ENCODE measurements at regions not wholly inside any gene's neighbourhood (a gene's known extent, or its start where the extent isn't known, plus 50 kb on each side); places are given as distances from the start of the nearest gene placed in this dataset.

GRCh38 chr4:19512086-19512485, 739.6 kb upstream of the SLIT2 start:
- H3K4me3 Mint-ChIP-seq: no peak overlapping the region
- no peak overlapping the region for H3K27ac Mint-ChIP-seq
- H3K27me3 Mint-ChIP-seq (ENCODE audit: low read depth): no peaks in the 10 kb centered on the region
- no peak for TF ChIP-seq CTCF (IDR thresholded peaks at IDR 0.05; ENCODE audit: unreplicated experiment)
- H3K36me3 Mint-ChIP-seq: no peaks in the 10 kb centered on the region
- H3K9me3 Mint-ChIP-seq: peaks cover 9% of the 10 kb centered on the region
- H3K4me1 Mint-ChIP-seq: peaks cover 9% of the 10 kb centered on the region
- DNase-seq (ENCODE audit: low spot score in 2 of 2, unreplicated experiment in 2 of 2): no peak

- Mint-ChIP-seq H3K9me3 (peaks cover 5% of the 10 kb centered on the region), H3K4me1 (peaks cover 9% of the 10 kb centered on the region), H3K27ac (no peak overlapping the region), H3K4me3 (no peak overlapping the region), H3K27me3 (ENCODE audit: low read depth) (no peaks in the 10 kb centered on the region), H3K36me3 (no peaks in the 10 kb centered on the region)
- TF ChIP-seq CTCF (IDR thresholded peaks at IDR 0.05; ENCODE audit: unreplicated experiment): no peak
- no peak for DNase-seq (ENCODE audit: low spot score in 2 of 2, unreplicated experiment in 2 of 2)
Observed at GRCh38 chr4:19510993-19511392, 740.7 kb upstream of the SLIT2 start.

- no peak overlapping the region for H3K27ac Mint-ChIP-seq
- H3K9me3 Mint-ChIP-seq: no peaks in the 10 kb centered on the region
- H3K27me3 Mint-ChIP-seq (ENCODE audit: low read depth): no peaks in the 10 kb centered on the region
- no peak overlapping the region for H3K4me3 Mint-ChIP-seq
- TF ChIP-seq CTCF (IDR thresholded peaks at IDR 0.05; ENCODE audit: unreplicated experiment): no peak
- H3K4me1 Mint-ChIP-seq: peaks cover 9% of the 10 kb centered on the region
- DNase-seq (ENCODE audit: low spot score in 2 of 2, unreplicated experiment in 2 of 2): no peak
- H3K36me3 Mint-ChIP-seq: no peaks in the 10 kb centered on the region
Observed at GRCh38 chr4:19508442-19508841, 743.3 kb upstream of the SLIT2 start.

DNA sequence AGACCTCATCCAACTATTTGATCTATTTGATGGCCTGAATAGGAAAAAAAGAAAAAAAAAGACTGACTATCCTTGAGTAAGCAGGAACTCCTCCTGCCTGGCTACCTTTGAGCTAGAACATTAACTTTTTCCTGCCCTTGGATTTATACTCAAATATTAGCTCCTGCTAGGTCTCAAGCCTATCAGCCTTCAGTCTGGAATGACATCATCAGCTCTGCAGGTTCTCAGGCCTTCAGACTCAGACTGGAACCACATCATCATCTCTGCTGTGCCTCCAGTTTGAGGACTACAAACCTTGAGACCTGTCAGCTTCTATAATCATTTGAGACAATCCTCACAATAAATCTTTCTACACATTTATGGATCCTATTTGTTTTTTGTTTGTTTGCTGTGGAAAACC, 754.0 kb upstream of the SLIT2 start:
- H3K9me3 Mint-ChIP-seq: peaks cover 17% of the 10 kb centered on the region
- DNase-seq (ENCODE audit: low spot score in 2 of 2, unreplicated experiment in 2 of 2): no peak
- H3K4me1 Mint-ChIP-seq: peaks cover 12% of the 10 kb centered on the region
- H3K27ac Mint-ChIP-seq: no peak overlapping the region
- H3K36me3 Mint-ChIP-seq: no peaks in the 10 kb centered on the region
- no peak overlapping the region for H3K4me3 Mint-ChIP-seq
- no peaks in the 10 kb centered on the region for H3K27me3 Mint-ChIP-seq (ENCODE audit: low read depth)
- no peak for TF ChIP-seq CTCF (IDR thresholded peaks at IDR 0.05; ENCODE audit: unreplicated experiment)

DNA sequence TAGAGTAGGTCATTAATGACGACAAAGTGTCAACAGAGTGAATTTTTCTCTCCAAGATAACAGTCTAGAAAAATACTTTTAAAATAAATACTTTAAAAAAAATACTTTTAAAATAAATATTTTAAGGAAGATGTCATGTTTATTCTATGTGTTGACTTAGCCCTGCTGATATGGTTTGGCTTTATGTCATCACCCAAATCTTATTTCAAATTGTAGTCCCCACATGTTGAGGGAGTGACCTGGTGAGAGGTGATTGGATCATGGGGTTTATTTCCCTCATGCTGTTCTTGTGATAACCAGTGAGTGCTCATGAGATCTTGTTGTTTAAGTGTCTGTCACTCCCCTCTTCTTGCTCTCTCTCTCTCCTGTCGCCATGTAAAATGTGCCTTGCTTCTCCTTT, 754.9 kb upstream of the SLIT2 start:
- Mint-ChIP-seq H3K9me3 (peaks cover 17% of the 10 kb centered on the region), H3K27me3 (ENCODE audit: low read depth) (no peaks in the 10 kb centered on the region), H3K4me1 (peaks cover 12% of the 10 kb centered on the region), H3K36me3 (no peaks in the 10 kb centered on the region), H3K27ac (no peak overlapping the region), H3K4me3 (no peak overlapping the region)
- DNase-seq (ENCODE audit: low spot score in 2 of 2, unreplicated experiment in 2 of 2): no peak
- TF ChIP-seq CTCF (IDR thresholded peaks at IDR 0.05; ENCODE audit: unreplicated experiment): no peak

GRCh38 chr4:19494961-19495360, 756.7 kb upstream of the SLIT2 start:
- DNase-seq (ENCODE audit: low spot score in 2 of 2, unreplicated experiment in 2 of 2): no peak
- Mint-ChIP-seq H3K36me3 (no peaks in the 10 kb centered on the region), H3K27ac (no peak overlapping the region), H3K9me3 (peaks cover 17% of the 10 kb centered on the region), H3K4me3 (no peak overlapping the region), H3K4me1 (peaks cover 9% of the 10 kb centered on the region), H3K27me3 (ENCODE audit: low read depth) (no peaks in the 10 kb centered on the region)
- TF ChIP-seq CTCF (IDR thresholded peaks at IDR 0.05; ENCODE audit: unreplicated experiment): no peak
